ENCODE measurements at regions not wholly inside any gene's neighbourhood (a gene's known extent, or its start where the extent isn't known, plus 50 kb on each side); places are given as distances from the start of the nearest gene placed in this dataset.

- no peak for TF ChIP-seq CTCF (IDR thresholded peaks at IDR 0.05)
- no peak for TF ChIP-seq EZH2 (IDR thresholded peaks at IDR 0.05)
- no peak for TF ChIP-seq EZH2phosphoT487 (IDR thresholded peaks at IDR 0.05)
These were observed 416.6 kb downstream of the FGF13 start for GRCh38 chrX:138294951-138295350.

All from neural progenitor cell (in vitro differentiated cells).